ENCODE measurements at regions not wholly inside any gene's neighbourhood (a gene's known extent, or its start where the extent isn't known, plus 50 kb on each side); places are given as distances from the start of the nearest gene placed in this dataset.

DNA sequence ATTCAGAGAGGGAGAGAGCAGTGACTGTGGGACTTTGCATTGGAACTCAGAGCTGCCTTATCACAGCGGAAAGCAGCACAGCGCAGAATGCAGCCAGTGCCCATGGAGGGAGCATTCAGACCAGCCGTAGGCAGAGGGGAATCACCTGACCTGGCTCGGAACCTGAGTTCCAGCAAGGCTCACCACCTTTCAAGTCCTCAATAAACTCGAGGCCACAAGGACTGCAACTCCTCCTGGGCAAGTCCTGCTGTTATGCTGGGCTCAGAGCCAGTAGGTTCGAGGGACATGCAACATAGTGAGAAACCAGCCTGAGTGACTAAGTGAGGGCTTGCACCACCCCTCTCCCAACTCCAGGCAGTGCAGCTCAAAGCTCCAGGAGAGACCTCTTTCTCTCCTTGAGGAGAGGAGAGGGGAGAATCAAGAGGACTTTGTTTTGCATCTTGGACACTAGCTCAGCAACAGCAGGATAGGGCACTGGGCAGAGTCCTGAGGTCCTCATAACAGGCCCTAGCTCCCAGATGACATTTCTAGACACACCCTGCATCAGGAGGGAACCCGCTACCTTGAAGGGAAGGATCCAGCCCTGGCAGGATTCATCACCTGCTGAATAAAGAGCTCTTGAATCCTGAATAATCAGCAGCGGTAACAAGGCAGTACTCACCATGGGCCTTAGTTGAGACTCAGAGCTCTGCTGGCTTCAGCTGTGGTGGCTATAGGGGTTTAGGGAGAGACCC lies 136.8 kb upstream of the OTOS start:
- peaks cover 26% of the 10 kb centered on the region for H3K4me1 Mint-ChIP-seq (ENCODE audit: insufficient read depth, unreplicated experiment)
- H3K27me3 Mint-ChIP-seq (ENCODE audit: insufficient read depth, unreplicated experiment) = peaks cover 62% of the 10 kb centered on the region
- ChIA-PET CTCF (interaction anchor here (1.0 to 1.8 kb wide), 2 partner anchors 8 to 9 kb away, joined by 3 to 6 read pairs; no protein-coding TSS in a partner anchor), POLR2A (interaction anchor here (0.6 to 1.4 kb wide), 4 partner anchors 9 to 93 kb away, joined by 3 to 8 read pairs (median 4); no protein-coding TSS in a partner anchor)
- H3K4me3 Mint-ChIP-seq (ENCODE audit: unreplicated experiment) = no peak overlapping the region
- intact Hi-C loops (cut with micrococcal nuclease) = loop anchor here (1.0 kb wide), 1 partner anchor 44 kb away; no protein-coding TSS in a partner anchor
- no TSS peak for BruUV-seq (replicated peaks)
- DNase-seq (ENCODE audit: unreplicated experiment) = peak; percentile 89
- peaks cover 19% of the 10 kb centered on the region for H3K9me3 Mint-ChIP-seq (ENCODE audit: unreplicated experiment)
- TF ChIP-seq, protein P1, sequence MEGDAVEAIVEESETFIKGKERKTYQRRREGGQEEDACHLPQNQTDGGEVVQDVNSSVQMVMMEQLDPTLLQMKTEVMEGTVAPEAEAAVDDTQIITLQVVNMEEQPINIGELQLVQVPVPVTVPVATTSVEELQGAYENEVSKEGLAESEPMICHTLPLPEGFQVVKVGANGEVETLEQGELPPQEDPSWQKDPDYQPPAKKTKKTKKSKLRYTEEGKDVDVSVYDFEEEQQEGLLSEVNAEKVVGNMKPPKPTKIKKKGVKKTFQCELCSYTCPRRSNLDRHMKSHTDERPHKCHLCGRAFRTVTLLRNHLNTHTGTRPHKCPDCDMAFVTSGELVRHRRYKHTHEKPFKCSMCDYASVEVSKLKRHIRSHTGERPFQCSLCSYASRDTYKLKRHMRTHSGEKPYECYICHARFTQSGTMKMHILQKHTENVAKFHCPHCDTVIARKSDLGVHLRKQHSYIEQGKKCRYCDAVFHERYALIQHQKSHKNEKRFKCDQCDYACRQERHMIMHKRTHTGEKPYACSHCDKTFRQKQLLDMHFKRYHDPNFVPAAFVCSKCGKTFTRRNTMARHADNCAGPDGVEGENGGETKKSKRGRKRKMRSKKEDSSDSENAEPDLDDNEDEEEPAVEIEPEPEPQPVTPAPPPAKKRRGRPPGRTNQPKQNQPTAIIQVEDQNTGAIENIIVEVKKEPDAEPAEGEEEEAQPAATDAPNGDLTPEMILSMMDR (IDR thresholded peaks at IDR 0.05; ENCODE audit: unreplicated experiment) = no peak
- no peak overlapping the region for H3K27ac Mint-ChIP-seq (ENCODE audit: low read depth, unreplicated experiment)
- no peaks in the 10 kb centered on the region for H3K36me3 Mint-ChIP-seq (ENCODE audit: insufficient read depth, unreplicated experiment)

DNA sequence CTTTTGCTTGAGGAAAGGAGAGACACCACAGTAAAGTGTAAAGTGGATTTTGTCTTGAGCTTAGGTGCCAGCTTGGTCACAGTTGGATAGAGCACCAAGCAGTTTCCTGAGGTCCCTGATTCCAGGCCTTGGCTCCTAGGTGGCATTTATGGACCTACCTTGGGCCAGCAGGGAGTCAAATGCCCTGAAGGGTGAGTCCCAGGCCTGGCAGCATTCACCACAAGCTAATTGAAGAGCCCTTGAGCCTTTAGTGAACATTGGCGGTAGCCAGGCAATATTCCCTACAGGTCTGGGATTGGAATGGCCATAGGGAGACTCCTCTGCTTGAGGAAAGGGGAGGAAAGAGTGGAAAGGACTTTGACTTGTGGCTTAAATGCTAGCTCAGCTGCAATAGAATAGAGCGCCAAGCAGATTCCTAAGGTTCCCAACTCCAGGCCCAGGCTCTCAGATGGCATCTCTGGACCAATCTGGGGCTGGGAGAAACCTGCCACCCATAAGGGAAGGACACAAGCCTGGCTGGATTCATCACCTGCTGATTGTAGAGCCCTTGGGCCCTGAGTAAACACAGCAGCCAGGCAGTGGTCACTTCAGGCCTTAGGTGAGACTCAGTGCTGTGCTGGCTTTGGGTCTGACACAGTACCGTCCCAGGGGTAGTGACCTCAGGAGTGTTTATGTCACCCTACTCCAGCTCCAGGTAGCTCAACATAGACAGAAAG lies 137.5 kb upstream of the OTOS start:
- ChIA-PET POLR2A (interaction anchor here (0.6 to 1.4 kb wide), 3 partner anchors 9 to 92 kb away, joined by 3 to 8 read pairs (median 3); no protein-coding TSS in a partner anchor), CTCF (interaction anchor here (1.0 to 1.8 kb wide), 2 partner anchors 8 to 9 kb away, joined by 3 to 6 read pairs; no protein-coding TSS in a partner anchor)
- H3K27me3 Mint-ChIP-seq (ENCODE audit: insufficient read depth, unreplicated experiment) = peaks cover 63% of the 10 kb centered on the region
- intact Hi-C loops (cut with micrococcal nuclease) = loop anchor here (1.0 kb wide), 1 partner anchor 45 kb away; no protein-coding TSS in a partner anchor
- DNase-seq (ENCODE audit: unreplicated experiment) = no peak
- no peak overlapping the region for H3K27ac Mint-ChIP-seq (ENCODE audit: low read depth, unreplicated experiment)
- H3K36me3 Mint-ChIP-seq (ENCODE audit: insufficient read depth, unreplicated experiment) = no peaks in the 10 kb centered on the region
- H3K4me1 Mint-ChIP-seq (ENCODE audit: insufficient read depth, unreplicated experiment) = peaks cover 26% of the 10 kb centered on the region
- H3K9me3 Mint-ChIP-seq (ENCODE audit: unreplicated experiment) = peaks cover 12% of the 10 kb centered on the region
- BruUV-seq (replicated peaks) = no TSS peak
- no peak overlapping the region for H3K4me3 Mint-ChIP-seq (ENCODE audit: unreplicated experiment)
- TF ChIP-seq, protein P1 (IDR thresholded peaks at IDR 0.05; ENCODE audit: unreplicated experiment) = no peak

- H3K27me3 Mint-ChIP-seq (ENCODE audit: insufficient read depth, unreplicated experiment) = peaks cover 62% of the 10 kb centered on the region
- CTCF ChIA-PET = interaction anchor here (1.8 kb wide), 1 partner anchor 9 kb away, joined by 6 read pairs; no protein-coding TSS in a partner anchor
- POLR2A ChIA-PET = interaction anchor here (0.9 to 1.3 kb wide), 2 partner anchors 9 to 155 kb away, joined by 3 read pairs; no protein-coding TSS in a partner anchor
- peaks cover 26% of the 10 kb centered on the region for H3K4me1 Mint-ChIP-seq (ENCODE audit: insufficient read depth, unreplicated experiment)
- H3K27ac Mint-ChIP-seq (ENCODE audit: low read depth, unreplicated experiment) = no peak overlapping the region
- no peaks in the 10 kb centered on the region for H3K36me3 Mint-ChIP-seq (ENCODE audit: insufficient read depth, unreplicated experiment)
- no peak overlapping the region for H3K4me3 Mint-ChIP-seq (ENCODE audit: unreplicated experiment)
- peaks cover 8% of the 10 kb centered on the region for H3K9me3 Mint-ChIP-seq (ENCODE audit: unreplicated experiment)
- no TSS peak for BruUV-seq (replicated peaks)
- no peak for DNase-seq (ENCODE audit: unreplicated experiment)
- intact Hi-C loops (cut with micrococcal nuclease) = no loop called here
- TF ChIP-seq, protein P1 (IDR thresholded peaks at IDR 0.05; ENCODE audit: unreplicated experiment) = no peak
Observed at GRCh38 chr2:240278661-240279060, 138.2 kb upstream of the OTOS start.

DNA sequence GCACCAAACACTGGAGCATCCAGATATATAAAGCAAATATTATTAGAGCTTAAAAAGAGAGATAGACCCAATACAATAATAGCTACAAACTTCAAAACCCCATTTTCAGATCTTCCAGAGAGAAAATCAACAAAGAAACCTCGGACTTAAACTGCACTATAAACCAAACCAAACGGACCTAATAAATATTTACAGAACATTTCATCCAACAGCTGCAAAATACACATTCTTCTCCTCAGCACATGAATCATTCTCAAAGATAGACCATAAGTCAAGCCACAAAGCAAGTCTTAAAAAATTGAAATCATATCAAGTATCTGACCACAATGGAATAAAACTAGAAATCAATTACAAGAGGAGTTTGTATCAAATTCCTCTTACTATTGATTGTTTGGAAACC lies 140.2 kb upstream of the OTOS start:
- Mint-ChIP-seq H3K27ac (ENCODE audit: low read depth, unreplicated experiment) (no peak overlapping the region), H3K27me3 (ENCODE audit: insufficient read depth, unreplicated experiment) (peaks cover 51% of the 10 kb centered on the region), H3K4me3 (ENCODE audit: unreplicated experiment) (no peak overlapping the region), H3K4me1 (ENCODE audit: insufficient read depth, unreplicated experiment) (peaks cover 19% of the 10 kb centered on the region), H3K9me3 (ENCODE audit: unreplicated experiment) (peaks cover 8% of the 10 kb centered on the region), H3K36me3 (ENCODE audit: insufficient read depth, unreplicated experiment) (no peaks in the 10 kb centered on the region)
- CTCF ChIA-PET = no interaction called here
- BruUV-seq (replicated peaks) = no TSS peak
- intact Hi-C loops (cut with micrococcal nuclease) = no loop called here
- no peak for DNase-seq (ENCODE audit: unreplicated experiment)
- TF ChIP-seq, protein P1 (IDR thresholded peaks at IDR 0.05; ENCODE audit: unreplicated experiment) = no peak
- POLR2A ChIA-PET = interaction anchor here (1.3 kb wide), 1 partner anchor 89 kb away, joined by 4 read pairs; no protein-coding TSS in a partner anchor
